ENCODE measurements at regions not wholly inside any gene's neighbourhood (a gene's known extent, or its start where the extent isn't known, plus 50 kb on each side); places are given as distances from the start of the nearest gene placed in this dataset.
"Not testable (repeated sequence)": the region's sequence is repeated elsewhere in the genome, so short reads cannot be mapped to it uniquely, and the experiment has no call there.

- intact Hi-C loops (cut with micrococcal nuclease) = no loop called here
These were observed 354.6 kb downstream of the PTPRU start for GRCh38 chr1:29590583-29591565.

DNA sequence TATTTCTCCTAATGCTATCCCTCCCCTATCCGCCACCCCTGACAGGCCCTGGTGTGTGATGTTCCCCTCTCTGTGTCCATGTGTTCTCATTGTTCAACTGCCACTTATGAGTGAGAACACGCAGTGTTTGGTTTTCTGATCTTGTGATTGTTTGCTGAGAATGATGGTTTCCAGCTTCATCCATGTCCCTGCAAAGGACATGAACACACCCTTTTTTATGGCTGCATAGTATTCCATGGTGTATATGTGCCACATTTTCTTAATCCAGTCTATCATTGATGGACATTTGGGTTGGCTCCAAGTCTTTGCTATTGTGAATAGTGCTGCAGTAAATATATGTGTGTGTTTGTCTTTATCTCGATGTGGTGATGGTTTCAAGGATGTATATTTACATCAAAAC, 353.4 kb downstream of the PTPRU start:
- intact Hi-C loops (cut with micrococcal nuclease) = not testable (repeated sequence)

GRCh38 chr1:29586991-29587745, 350.8 kb downstream of the PTPRU start:
- intact Hi-C loops (cut with micrococcal nuclease) = no loop called here

DNA sequence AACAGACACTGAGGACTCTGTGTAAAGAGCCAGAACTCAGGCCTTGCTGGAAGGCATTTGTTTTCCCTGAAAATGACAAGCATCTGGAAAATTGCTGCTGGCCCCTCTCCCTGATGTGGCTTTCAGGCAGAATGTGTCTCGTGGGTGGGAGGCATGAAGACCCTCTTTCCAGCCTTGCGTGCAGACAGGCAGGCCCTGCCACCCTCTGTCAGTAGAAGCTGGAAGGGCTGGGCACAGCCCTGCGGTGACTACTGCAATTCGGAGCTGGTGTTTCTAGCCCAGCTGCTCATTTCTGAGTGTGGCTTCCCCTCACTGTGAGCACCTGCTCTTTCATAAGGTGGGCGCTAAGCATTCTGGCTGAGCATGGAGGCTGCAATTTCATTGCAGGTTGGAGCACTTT, 349.9 kb downstream of the PTPRU start:
- intact Hi-C loops (cut with micrococcal nuclease) = no loop called here

DNA sequence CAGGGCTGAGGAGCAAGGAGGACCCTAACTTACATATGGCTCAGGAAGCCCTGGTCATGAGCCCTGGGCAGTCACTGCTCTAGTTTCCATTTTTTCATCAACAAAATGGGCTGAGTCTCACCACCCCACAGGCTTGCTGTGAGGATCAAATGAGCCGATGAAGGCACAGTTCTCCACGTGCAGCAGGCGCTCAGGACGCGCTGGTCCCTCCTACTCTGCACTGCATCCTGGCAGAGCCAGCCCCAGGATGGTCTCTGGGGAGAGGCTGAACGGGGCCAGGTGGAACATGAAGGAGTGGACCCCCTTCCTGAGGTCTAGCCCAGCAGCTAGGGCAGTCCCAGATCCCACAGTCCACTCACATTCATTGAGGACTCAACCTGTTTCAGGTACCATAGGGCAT, 349.3 kb downstream of the PTPRU start:
- intact Hi-C loops (cut with micrococcal nuclease) = no loop called here

DNA sequence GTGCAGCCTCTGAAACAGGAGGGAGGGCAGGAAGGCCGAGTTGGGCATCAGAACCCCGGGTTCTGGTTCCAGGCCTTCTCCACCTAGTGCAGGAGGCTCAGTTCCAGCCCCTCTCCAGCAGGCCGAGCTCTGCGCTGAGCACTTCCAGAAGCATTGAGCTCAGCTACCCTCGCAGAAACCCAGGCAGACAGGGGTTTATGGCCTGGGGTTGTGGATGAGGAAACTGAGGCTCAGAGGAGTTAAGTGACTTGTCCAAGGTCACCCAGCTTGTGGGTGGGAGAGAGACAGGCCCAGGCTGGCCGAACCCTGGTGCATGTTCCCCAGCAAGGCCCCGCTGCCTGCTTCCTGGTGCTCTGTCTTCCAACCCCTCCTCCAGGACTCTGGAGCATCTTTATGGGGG, 348.9 kb downstream of the PTPRU start:
- intact Hi-C loops (cut with micrococcal nuclease) = no loop called here

- intact Hi-C loops (cut with micrococcal nuclease) = no loop called here
These were observed 348.5 kb downstream of the PTPRU start for GRCh38 chr1:29584776-29585175.

DNA sequence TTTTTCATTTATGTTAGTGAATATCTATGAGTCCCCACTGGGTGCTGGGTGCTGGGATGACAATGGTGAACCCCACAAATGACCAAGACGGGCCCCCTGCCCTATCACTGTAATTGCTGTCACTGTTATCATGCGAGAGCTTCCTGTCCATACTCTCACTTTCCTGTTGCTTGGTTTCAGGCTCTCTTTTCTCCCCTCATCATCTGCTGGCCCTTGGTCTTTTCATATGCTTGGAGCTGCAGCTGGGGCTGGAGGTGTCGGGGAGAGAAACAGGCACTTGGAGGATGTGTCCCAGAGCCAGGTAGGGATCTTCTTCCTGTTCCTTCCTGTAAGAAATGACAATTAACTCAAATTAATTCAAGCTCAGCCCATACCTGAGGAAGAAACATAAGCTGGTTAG, 348.0 kb downstream of the PTPRU start:
- intact Hi-C loops (cut with micrococcal nuclease) = no loop called here

DNA sequence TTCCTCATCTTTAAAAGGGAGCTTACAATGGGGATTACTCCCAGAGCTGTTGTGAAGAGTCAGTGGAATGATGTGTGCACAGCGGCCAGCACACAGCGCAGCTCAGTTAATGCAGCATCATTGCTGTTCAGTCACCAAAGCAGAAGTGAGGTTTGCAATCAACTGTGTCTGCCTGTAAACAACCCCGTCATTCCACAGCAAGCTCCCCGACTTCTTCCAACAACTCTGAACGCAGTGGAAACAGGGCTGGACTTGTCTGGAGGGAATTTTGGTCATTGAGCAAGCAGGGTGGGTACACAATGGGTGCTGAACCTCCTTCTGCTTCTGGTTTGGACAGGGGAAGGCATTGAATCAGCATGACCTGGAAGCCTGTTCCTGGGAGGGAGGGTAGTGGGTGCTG, 347.4 kb downstream of the PTPRU start:
- intact Hi-C loops (cut with micrococcal nuclease) = no loop called here

- intact Hi-C loops (cut with micrococcal nuclease) = no loop called here
These were observed 344.9 kb downstream of the PTPRU start for GRCh38 chr1:29581256-29581655.

DNA sequence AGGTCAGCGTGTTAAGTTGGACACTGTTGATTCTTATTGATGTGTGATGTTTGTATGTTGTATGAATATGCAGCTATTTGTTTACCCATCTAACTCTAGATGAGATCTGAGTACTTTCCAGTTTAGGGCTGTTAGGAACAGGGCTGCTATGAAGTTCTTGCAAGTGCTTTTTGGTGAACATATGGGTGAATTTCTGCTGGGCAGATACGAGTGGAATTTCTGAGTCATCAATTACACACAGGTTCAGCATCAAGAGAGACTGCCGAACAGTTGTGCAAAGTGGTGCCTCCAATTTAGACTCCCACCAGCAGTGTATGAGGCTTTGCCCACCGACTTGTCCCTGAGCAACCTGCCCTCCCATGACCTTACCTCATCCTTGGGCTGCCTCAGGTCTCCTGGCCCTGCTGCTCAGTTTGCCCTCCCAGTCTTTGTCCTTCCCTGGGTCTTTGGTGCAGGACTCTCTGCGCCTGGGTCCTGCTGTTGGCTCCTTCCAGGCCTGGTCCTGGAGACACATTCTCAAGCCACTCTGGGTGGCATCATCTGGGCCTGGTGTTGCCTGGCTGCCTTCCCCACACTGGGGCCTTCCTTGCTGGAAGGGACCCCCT, 343.6 kb downstream of the PTPRU start:
- intact Hi-C loops (cut with micrococcal nuclease) = no loop called here

- intact Hi-C loops (cut with micrococcal nuclease) = no loop called here
These were observed 341.2 kb downstream of the PTPRU start for GRCh38 chr1:29577512-29577911.

GRCh38 chr1:29576510-29576909, 340.2 kb downstream of the PTPRU start:
- intact Hi-C loops (cut with micrococcal nuclease) = no loop called here

GRCh38 chr1:29575826-29576225, 339.5 kb downstream of the PTPRU start:
- intact Hi-C loops (cut with micrococcal nuclease) = no loop called here

DNA sequence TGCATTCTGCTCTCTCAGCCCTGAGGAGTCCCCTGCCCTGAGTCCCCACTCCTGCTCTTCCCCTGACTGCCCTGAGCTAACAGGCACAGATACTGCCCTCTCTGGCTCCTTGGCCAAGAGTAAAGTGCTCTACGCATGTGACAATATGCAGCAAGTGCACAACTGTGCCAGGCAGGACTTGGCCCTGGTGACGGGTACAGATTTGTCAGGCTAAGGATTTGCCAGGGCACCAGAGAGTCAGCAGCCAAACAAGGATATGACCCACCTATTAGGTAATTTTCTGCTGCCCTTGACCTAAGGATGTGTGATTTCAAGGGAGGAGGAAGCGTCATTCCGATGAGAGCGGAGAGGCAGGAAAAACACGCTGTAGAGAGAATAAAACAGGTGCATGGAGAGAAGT, 339.0 kb downstream of the PTPRU start:
- intact Hi-C loops (cut with micrococcal nuclease) = no loop called here

- intact Hi-C loops (cut with micrococcal nuclease) = no loop called here
These were observed 338.5 kb downstream of the PTPRU start for GRCh38 chr1:29574871-29575270.

- intact Hi-C loops (cut with micrococcal nuclease) = no loop called here
These were observed 333.8 kb downstream of the PTPRU start for GRCh38 chr1:29569971-29570634.

DNA sequence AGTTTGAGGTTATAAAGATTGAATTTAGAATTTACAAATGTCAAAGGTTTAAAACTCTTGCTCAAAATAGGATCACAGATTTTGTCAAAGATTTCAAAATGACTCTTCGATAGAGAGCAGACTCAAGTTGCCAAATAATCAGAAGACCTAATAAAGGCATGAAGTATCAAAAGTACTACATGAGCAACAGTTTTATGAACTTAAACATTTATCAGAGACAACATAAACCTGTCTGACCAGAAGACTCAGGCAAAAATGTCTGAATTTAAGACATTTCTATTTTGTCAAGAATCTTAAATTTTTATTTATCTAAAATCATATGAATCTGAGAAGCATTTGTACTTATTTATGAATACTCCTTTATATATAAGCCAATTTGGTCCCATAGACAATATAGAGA, 330.9 kb downstream of the PTPRU start:
- intact Hi-C loops (cut with micrococcal nuclease) = no loop called here

DNA sequence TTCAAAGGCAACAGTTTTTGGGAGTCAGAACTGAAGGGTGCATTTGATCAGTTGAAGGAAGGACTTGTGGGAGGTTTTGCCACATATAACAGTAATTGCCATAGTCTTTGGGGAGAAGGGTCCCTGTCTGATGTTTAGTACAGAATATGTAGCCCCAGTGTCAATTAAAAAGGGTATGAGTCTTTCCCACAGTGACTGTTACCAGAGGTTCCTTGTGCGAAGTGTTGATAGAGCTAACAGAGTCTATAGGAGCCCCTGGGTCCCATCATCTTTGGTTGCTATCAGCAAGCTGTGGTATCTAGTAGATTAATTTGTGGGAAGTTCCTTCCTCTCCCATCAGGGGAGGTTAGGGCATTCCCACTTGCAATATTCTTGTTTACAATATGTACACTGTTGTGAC, 329.2 kb downstream of the PTPRU start:
- intact Hi-C loops (cut with micrococcal nuclease) = no loop called here

GRCh38 chr1:29563571-29563970, 327.2 kb downstream of the PTPRU start:
- intact Hi-C loops (cut with micrococcal nuclease) = no loop called here

GRCh38 chr1:29563092-29563491, 326.8 kb downstream of the PTPRU start:
- intact Hi-C loops (cut with micrococcal nuclease) = no loop called here

GRCh38 chr1:29559056-29559455, 322.7 kb downstream of the PTPRU start:
- intact Hi-C loops (cut with micrococcal nuclease) = no loop called here

Measured in T-helper 2 cell treated with Interferon-gamma antibody and Interleukin-4, amounts not matched to agents 100 ng/mL and 5 ng/mL, for 36 hours (primary cell).